ENCODE measurements at regions not wholly inside any gene's neighbourhood (a gene's known extent, or its start where the extent isn't known, plus 50 kb on each side); places are given as distances from the start of the nearest gene placed in this dataset.

DNA sequence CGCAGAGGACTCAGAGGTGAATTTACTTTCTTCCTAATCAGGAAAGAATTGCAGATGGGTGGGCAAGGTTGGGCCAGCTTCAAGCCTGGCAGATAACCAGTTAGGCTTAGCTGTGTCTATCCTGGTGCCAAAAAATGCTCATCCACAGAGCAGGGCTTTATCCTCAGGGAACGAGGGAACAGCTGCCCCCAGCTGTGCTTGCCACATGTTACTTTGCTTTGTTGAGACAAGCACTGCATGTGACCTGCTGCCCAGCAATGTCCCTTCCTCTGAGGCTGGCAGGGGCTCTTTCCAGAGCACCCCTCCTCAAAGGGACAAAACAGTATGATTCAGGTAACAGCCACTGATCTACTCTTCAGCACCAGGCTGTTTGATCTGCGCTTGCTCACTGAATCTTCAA, 505.1 kb upstream of the USP24 start:
- peak overlapping the region in 1 of 2 donors; percentile 52 for H3K27ac ChIP-seq (ENCODE audit: low read depth in 1 of 2, low read length in 1 of 2)
- no peak for ATAC-seq (ENCODE audit: insufficient read depth, low FRiP score)
- WGBS, 2 donors = 66 to 79% methylated on average over 3 of the region's 3 CpGs

DNA sequence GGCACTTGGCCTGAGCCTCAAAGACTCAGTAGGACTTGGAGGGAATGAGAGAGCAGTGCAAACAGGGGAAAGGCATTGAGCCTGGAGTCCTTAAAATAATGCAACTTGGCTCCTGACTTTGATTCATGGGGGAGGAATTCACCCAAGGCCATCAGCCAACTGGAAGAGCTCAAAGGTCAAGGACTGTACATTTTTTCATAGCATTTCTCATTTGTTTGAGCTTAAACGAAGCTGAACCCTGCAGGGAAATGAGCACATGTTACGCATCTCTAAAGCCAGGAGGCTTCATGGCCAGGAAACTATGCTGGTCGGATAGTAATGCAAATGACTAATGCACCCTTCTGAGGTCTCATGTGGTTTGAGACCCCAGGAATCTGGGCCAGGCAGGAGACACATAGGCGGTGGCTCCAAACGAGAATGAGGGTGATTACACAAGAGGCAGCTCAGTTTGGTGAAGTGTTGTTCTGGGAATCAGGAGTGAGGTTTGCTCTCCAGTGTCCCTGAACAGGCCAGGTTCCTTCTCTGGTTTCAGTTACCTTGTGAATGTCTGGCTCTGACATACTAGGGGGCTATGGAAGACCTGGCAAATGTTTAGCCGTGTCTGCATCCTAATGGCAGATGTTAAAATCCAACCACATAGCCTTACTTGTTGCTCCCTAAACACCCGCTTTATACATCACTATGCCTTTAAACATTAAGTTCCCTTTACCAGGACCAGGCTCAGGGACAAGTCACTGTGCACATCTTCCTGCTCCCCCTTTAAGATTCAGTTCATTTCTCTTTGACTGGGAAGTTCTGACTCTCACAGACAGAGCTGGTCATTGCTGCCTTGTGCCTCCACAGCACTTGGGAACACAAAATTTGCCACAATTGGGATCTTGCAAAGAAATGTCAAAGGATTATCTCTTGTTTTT, 503.9 kb upstream of the USP24 start:
- DNase-seq = peak in 1 of 3 donors; percentile 55
- H3K36me3 ChIP-seq (ENCODE audit: control insufficient read depth in 4 of 4, insufficient read depth in 4 of 4, low read length in 4 of 4) = no peaks in the 10 kb centered on the region
- H3K27ac ChIP-seq (ENCODE audit: low read depth in 1 of 2, low read length in 1 of 2) = peak overlapping the region in 1 of 2 donors; percentile 76
- H3K9me3 ChIP-seq (ENCODE audit: control insufficient read depth in 4 of 4, insufficient read depth in 3 of 4, low read length in 3 of 4) = no peaks in the 10 kb centered on the region
- H3K9ac ChIP-seq (ENCODE audit: insufficient read depth in 1 of 2, low read length in 2 of 2) = no peak overlapping the region
- peaks cover 0 to 45% (median 9%) of the 10 kb centered on the region in 5 donors for H3K4me1 ChIP-seq (ENCODE audit: control insufficient read depth in 5 of 5, insufficient read depth in 5 of 5, low read length in 5 of 5)
- no peaks in the 10 kb centered on the region for H3K27me3 ChIP-seq (ENCODE audit: control insufficient read depth in 3 of 3, insufficient read depth in 3 of 3, low read length in 2 of 3)
- H3K4me3 ChIP-seq = no peak overlapping the region
- WGBS, 2 donors = 42 to 77% methylated on average over 7 of the region's 7 CpGs
- no peak for TF ChIP-seq CTCF (IDR thresholded peaks at IDR 0.05; ENCODE audit: control extremely low read depth, extremely low read depth)
- ATAC-seq (ENCODE audit: insufficient read depth, low FRiP score) = peak; percentile 85

More for the DNA sequence above, 505.1 kb upstream of the USP24 start:
- TF ChIP-seq CTCF (IDR thresholded peaks at IDR 0.05; ENCODE audit: control extremely low read depth, extremely low read depth) = no peak
- no peaks in the 10 kb centered on the region for H3K36me3 ChIP-seq (ENCODE audit: control insufficient read depth in 4 of 4, insufficient read depth in 4 of 4, low read length in 4 of 4)
- no peak overlapping the region for H3K4me3 ChIP-seq
- no peaks in the 10 kb centered on the region for H3K9me3 ChIP-seq (ENCODE audit: control insufficient read depth in 4 of 4, insufficient read depth in 3 of 4, low read length in 3 of 4)
- H3K9ac ChIP-seq (ENCODE audit: insufficient read depth in 1 of 2, low read length in 2 of 2) = no peak overlapping the region
- DNase-seq = peak; percentile 83 to 88 (median 84)
- no peaks in the 10 kb centered on the region for H3K27me3 ChIP-seq (ENCODE audit: control insufficient read depth in 3 of 3, insufficient read depth in 3 of 3, low read length in 2 of 3)
- H3K4me1 ChIP-seq (ENCODE audit: control insufficient read depth in 5 of 5, insufficient read depth in 5 of 5, low read length in 5 of 5) = peaks cover 0 to 45% (median 9%) of the 10 kb centered on the region in 5 donors

- Histone ChIP-seq H3K9me3 (ENCODE audit: control insufficient read depth in 4 of 4, insufficient read depth in 3 of 4, low read length in 3 of 4) (no peaks in the 10 kb centered on the region), H3K27ac (ENCODE audit: low read depth in 1 of 2, low read length in 1 of 2) (no peak overlapping the region)
- no peak for ATAC-seq (ENCODE audit: insufficient read depth, low FRiP score)
These were observed 501.9 kb upstream of the USP24 start for GRCh38 chr1:55717111-55717510.

More at GRCh38 chr1:55717111-55717510, 501.9 kb upstream of the USP24 start:
- 89 to 96% methylated on average over 3 of the region's 3 CpGs for WGBS, 2 donors
- TF ChIP-seq CTCF (IDR thresholded peaks at IDR 0.05; ENCODE audit: control extremely low read depth, extremely low read depth) = no peak
- Histone ChIP-seq H3K27me3 (ENCODE audit: control insufficient read depth in 3 of 3, insufficient read depth in 3 of 3, low read length in 2 of 3) (no peaks in the 10 kb centered on the region), H3K4me1 (ENCODE audit: control insufficient read depth in 5 of 5, insufficient read depth in 5 of 5, low read length in 5 of 5) (peaks cover 0 to 47% (median 12%) of the 10 kb centered on the region in 5 donors), H3K4me3 (no peak overlapping the region), H3K36me3 (ENCODE audit: control insufficient read depth in 4 of 4, insufficient read depth in 4 of 4, low read length in 4 of 4) (no peaks in the 10 kb centered on the region), H3K9ac (ENCODE audit: insufficient read depth in 1 of 2, low read length in 2 of 2) (no peak overlapping the region)
- DNase-seq = peak in 1 of 3 donors; percentile 44
